ENCODE measurements at regions not wholly inside any gene's neighbourhood (a gene's known extent, or its start where the extent isn't known, plus 50 kb on each side); places are given as distances from the start of the nearest gene placed in this dataset.

- H3K27me3 Mint-ChIP-seq (ENCODE audit: insufficient read depth): no peaks in the 10 kb centered on the region
- H3K4me3 Mint-ChIP-seq: no peak overlapping the region
- no peak overlapping the region for H3K27ac Mint-ChIP-seq
- no peak for DNase-seq (ENCODE audit: low spot score)
- H3K4me1 Mint-ChIP-seq (ENCODE audit: low read depth): no peaks in the 10 kb centered on the region
- intact Hi-C loops (cut with micrococcal nuclease): no loop called here
- no peaks in the 10 kb centered on the region for H3K36me3 Mint-ChIP-seq (ENCODE audit: low read depth)
- H3K9me3 Mint-ChIP-seq: no peaks in the 10 kb centered on the region
Measured at GRCh38 chr2:180753809-180754761, 226.3 kb upstream of the UBE2E3 start.

GRCh38 chr2:180751306-180751920 lies 229.0 kb upstream of the UBE2E3 start:
- H3K4me3 Mint-ChIP-seq: no peak overlapping the region
- H3K27ac Mint-ChIP-seq: no peak overlapping the region
- DNase-seq (ENCODE audit: low spot score): no peak
- no peaks in the 10 kb centered on the region for H3K36me3 Mint-ChIP-seq (ENCODE audit: low read depth)
- H3K4me1 Mint-ChIP-seq (ENCODE audit: low read depth): no peaks in the 10 kb centered on the region
- no peaks in the 10 kb centered on the region for H3K9me3 Mint-ChIP-seq
- intact Hi-C loops (cut with micrococcal nuclease): no loop called here
- no peaks in the 10 kb centered on the region for H3K27me3 Mint-ChIP-seq (ENCODE audit: insufficient read depth)

GRCh38 chr2:180747728-180748127 lies 232.7 kb upstream of the UBE2E3 start:
- no peaks in the 10 kb centered on the region for H3K4me1 Mint-ChIP-seq (ENCODE audit: low read depth)
- no peak overlapping the region for H3K27ac Mint-ChIP-seq
- no peaks in the 10 kb centered on the region for H3K36me3 Mint-ChIP-seq (ENCODE audit: low read depth)
- no peaks in the 10 kb centered on the region for H3K27me3 Mint-ChIP-seq (ENCODE audit: insufficient read depth)
- H3K4me3 Mint-ChIP-seq: no peak overlapping the region
- no peak for DNase-seq (ENCODE audit: low spot score)
- no peaks in the 10 kb centered on the region for H3K9me3 Mint-ChIP-seq
- intact Hi-C loops (cut with micrococcal nuclease): no loop called here

- intact Hi-C loops (cut with micrococcal nuclease): no loop called here
Measured at GRCh38 chr2:180743401-180743800, 237.0 kb upstream of the UBE2E3 start.

GRCh38 chr2:180742801-180743200 lies 237.6 kb upstream of the UBE2E3 start:
- no peaks in the 10 kb centered on the region for H3K27me3 Mint-ChIP-seq (ENCODE audit: insufficient read depth)
- intact Hi-C loops (cut with micrococcal nuclease): no loop called here
- no peaks in the 10 kb centered on the region for H3K4me1 Mint-ChIP-seq (ENCODE audit: low read depth)
- H3K9me3 Mint-ChIP-seq: no peaks in the 10 kb centered on the region
- H3K27ac Mint-ChIP-seq: no peak overlapping the region
- no peaks in the 10 kb centered on the region for H3K36me3 Mint-ChIP-seq (ENCODE audit: low read depth)
- H3K4me3 Mint-ChIP-seq: no peak overlapping the region
- no peak for DNase-seq (ENCODE audit: low spot score)

More at GRCh38 chr2:180743401-180743800, 237.0 kb upstream of the UBE2E3 start:
- H3K27me3 Mint-ChIP-seq (ENCODE audit: insufficient read depth): no peaks in the 10 kb centered on the region
- no peaks in the 10 kb centered on the region for H3K36me3 Mint-ChIP-seq (ENCODE audit: low read depth)
- H3K9me3 Mint-ChIP-seq: no peaks in the 10 kb centered on the region
- H3K4me1 Mint-ChIP-seq (ENCODE audit: low read depth): no peaks in the 10 kb centered on the region
- DNase-seq (ENCODE audit: low spot score): no peak
- H3K4me3 Mint-ChIP-seq: no peak overlapping the region
- H3K27ac Mint-ChIP-seq: no peak overlapping the region

GRCh38 chr2:180739070-180739469 lies 241.3 kb upstream of the UBE2E3 start:
- DNase-seq (ENCODE audit: low spot score): no peak
- intact Hi-C loops (cut with micrococcal nuclease): no loop called here
- Mint-ChIP-seq H3K36me3 (ENCODE audit: low read depth) (no peaks in the 10 kb centered on the region), H3K27me3 (ENCODE audit: insufficient read depth) (peaks cover 2% of the 10 kb centered on the region), H3K4me1 (ENCODE audit: low read depth) (no peaks in the 10 kb centered on the region), H3K4me3 (no peak overlapping the region), H3K9me3 (no peaks in the 10 kb centered on the region), H3K27ac (no peak overlapping the region)

- Mint-ChIP-seq H3K36me3 (ENCODE audit: low read depth) (no peaks in the 10 kb centered on the region), H3K4me1 (ENCODE audit: low read depth) (no peaks in the 10 kb centered on the region), H3K9me3 (no peaks in the 10 kb centered on the region), H3K4me3 (no peak overlapping the region), H3K27me3 (ENCODE audit: insufficient read depth) (peaks cover 2% of the 10 kb centered on the region), H3K27ac (no peak overlapping the region)
- intact Hi-C loops (cut with micrococcal nuclease): no loop called here
- DNase-seq (ENCODE audit: low spot score): no peak
Measured at GRCh38 chr2:180735799-180736198, 244.6 kb upstream of the UBE2E3 start.

GRCh38 chr2:180734382-180734781 lies 246.0 kb upstream of the UBE2E3 start:
- Mint-ChIP-seq H3K4me3 (no peak overlapping the region), H3K27ac (no peak overlapping the region), H3K9me3 (no peaks in the 10 kb centered on the region), H3K4me1 (ENCODE audit: low read depth) (no peaks in the 10 kb centered on the region), H3K27me3 (ENCODE audit: insufficient read depth) (peaks cover 2% of the 10 kb centered on the region), H3K36me3 (ENCODE audit: low read depth) (no peaks in the 10 kb centered on the region)
- intact Hi-C loops (cut with micrococcal nuclease): no loop called here
- DNase-seq (ENCODE audit: low spot score): no peak

- H3K27ac Mint-ChIP-seq: no peak overlapping the region
- intact Hi-C loops (cut with micrococcal nuclease): no loop called here
- H3K4me3 Mint-ChIP-seq: no peak overlapping the region
- no peaks in the 10 kb centered on the region for H3K36me3 Mint-ChIP-seq (ENCODE audit: low read depth)
- peaks cover 2% of the 10 kb centered on the region for H3K27me3 Mint-ChIP-seq (ENCODE audit: insufficient read depth)
- H3K9me3 Mint-ChIP-seq: no peaks in the 10 kb centered on the region
- H3K4me1 Mint-ChIP-seq (ENCODE audit: low read depth): no peaks in the 10 kb centered on the region
- no peak for DNase-seq (ENCODE audit: low spot score)
Measured at GRCh38 chr2:180733330-180733729, 247.1 kb upstream of the UBE2E3 start.

GRCh38 chr2:180732337-180732736 lies 248.1 kb upstream of the UBE2E3 start:
- intact Hi-C loops (cut with micrococcal nuclease): no loop called here
- Mint-ChIP-seq H3K4me1 (ENCODE audit: low read depth) (no peaks in the 10 kb centered on the region), H3K4me3 (no peak overlapping the region), H3K9me3 (no peaks in the 10 kb centered on the region), H3K27ac (no peak overlapping the region), H3K27me3 (ENCODE audit: insufficient read depth) (peaks cover 2% of the 10 kb centered on the region), H3K36me3 (ENCODE audit: low read depth) (no peaks in the 10 kb centered on the region)
- DNase-seq (ENCODE audit: low spot score): no peak

GRCh38 chr2:180730976-180731375 lies 249.4 kb upstream of the UBE2E3 start:
- no peaks in the 10 kb centered on the region for H3K4me1 Mint-ChIP-seq (ENCODE audit: low read depth)
- intact Hi-C loops (cut with micrococcal nuclease): no loop called here
- DNase-seq (ENCODE audit: low spot score): no peak
- H3K4me3 Mint-ChIP-seq: no peak overlapping the region
- H3K36me3 Mint-ChIP-seq (ENCODE audit: low read depth): no peaks in the 10 kb centered on the region
- no peak overlapping the region for H3K27ac Mint-ChIP-seq
- peaks cover under 1% of the 10 kb centered on the region for H3K27me3 Mint-ChIP-seq (ENCODE audit: insufficient read depth)
- no peaks in the 10 kb centered on the region for H3K9me3 Mint-ChIP-seq

- H3K36me3 Mint-ChIP-seq (ENCODE audit: low read depth): no peaks in the 10 kb centered on the region
- no peaks in the 10 kb centered on the region for H3K4me1 Mint-ChIP-seq (ENCODE audit: low read depth)
- no peak overlapping the region for H3K4me3 Mint-ChIP-seq
- no peak overlapping the region for H3K27ac Mint-ChIP-seq
- H3K9me3 Mint-ChIP-seq: no peaks in the 10 kb centered on the region
- no peak for DNase-seq (ENCODE audit: low spot score)
- H3K27me3 Mint-ChIP-seq (ENCODE audit: insufficient read depth): no peaks in the 10 kb centered on the region
- intact Hi-C loops (cut with micrococcal nuclease): no loop called here
Measured at GRCh38 chr2:180728928-180729559, 251.4 kb upstream of the UBE2E3 start.

- no peak overlapping the region for H3K4me3 Mint-ChIP-seq
- no peak for DNase-seq (ENCODE audit: low spot score)
- no peaks in the 10 kb centered on the region for H3K4me1 Mint-ChIP-seq (ENCODE audit: low read depth)
- no peaks in the 10 kb centered on the region for H3K27me3 Mint-ChIP-seq (ENCODE audit: insufficient read depth)
- H3K9me3 Mint-ChIP-seq: no peaks in the 10 kb centered on the region
- H3K36me3 Mint-ChIP-seq (ENCODE audit: low read depth): no peaks in the 10 kb centered on the region
- intact Hi-C loops (cut with micrococcal nuclease): no loop called here
- no peak overlapping the region for H3K27ac Mint-ChIP-seq
Measured at GRCh38 chr2:180723712-180724111, 256.7 kb upstream of the UBE2E3 start.

Data from activated T-helper 1 cell treated with anti-CD3 and anti-CD28 coated beads, Interleukin-12 subunit alpha, Interleukin-12 subunit beta, Interleukin-2, Interleukin-4 antibody, amounts not matched to agents 30 ng/mL and 10 ng/mL and 1 ng/mL, durations not matched to agents 14 hours and 24 hours and 36 hours (primary cell).